Erythroblast (primary cell): ENCODE measurements at regions not wholly inside any gene's neighbourhood (a gene's known extent, or its start where the extent isn't known, plus 50 kb on each side); places are given as distances from the start of the nearest gene placed in this dataset.

Experiments
- GATA1 ChIP-seq: IDR thresholded peaks from 2 replicates; pipeline ENCODE4 v1.6.1; 2011; ENCODE audit warnings: low read depth, mild to moderate bottlenecking, control low read depth, low read length, moderate library complexity
- POLR2A ChIP-seq: IDR thresholded peaks from 2 replicates; pipeline ENCODE4 v1.6.1; 2011; ENCODE audit warnings: mild to moderate bottlenecking, low read length

DNA sequence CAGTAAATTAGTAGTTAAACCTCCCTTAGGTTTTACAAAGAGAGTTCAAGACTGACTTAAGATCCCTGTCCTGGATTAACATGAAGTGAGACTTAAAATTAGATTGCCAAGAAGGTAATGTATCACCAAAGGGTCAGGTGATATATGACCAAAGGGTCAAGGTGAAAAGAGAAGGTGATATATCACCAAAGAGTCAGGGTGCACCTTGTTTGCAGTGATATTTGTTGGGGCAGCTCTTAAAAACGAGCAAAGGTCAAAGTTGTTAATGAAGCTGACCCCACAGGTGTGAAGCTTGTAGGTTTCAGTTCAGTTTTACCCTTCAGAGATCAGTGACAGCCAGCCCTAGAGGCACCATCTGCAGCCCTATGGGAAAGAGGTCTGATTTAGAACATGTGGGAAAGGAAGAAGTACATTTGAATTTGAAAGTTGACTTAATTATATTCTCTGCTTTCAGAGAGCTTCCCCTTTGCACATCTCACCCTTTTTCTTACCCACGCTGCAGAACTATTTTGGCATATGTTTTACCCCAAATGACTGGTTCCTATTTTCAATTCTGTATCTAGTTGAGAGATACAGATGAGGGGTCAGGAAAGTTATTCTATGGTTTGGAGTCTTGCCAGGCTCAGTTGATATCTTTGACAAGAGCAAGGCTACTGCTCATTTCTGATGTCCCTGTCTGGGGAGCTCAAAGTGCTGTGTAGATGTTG, 170.8 kb downstream of the S1PR1 start:
- no peak for TF ChIP-seq POLR2A
- TF ChIP-seq GATA1, result no peak
